ENCODE measurements at regions not wholly inside any gene's neighbourhood (a gene's known extent, or its start where the extent isn't known, plus 50 kb on each side); places are given as distances from the start of the nearest gene placed in this dataset.

DNA sequence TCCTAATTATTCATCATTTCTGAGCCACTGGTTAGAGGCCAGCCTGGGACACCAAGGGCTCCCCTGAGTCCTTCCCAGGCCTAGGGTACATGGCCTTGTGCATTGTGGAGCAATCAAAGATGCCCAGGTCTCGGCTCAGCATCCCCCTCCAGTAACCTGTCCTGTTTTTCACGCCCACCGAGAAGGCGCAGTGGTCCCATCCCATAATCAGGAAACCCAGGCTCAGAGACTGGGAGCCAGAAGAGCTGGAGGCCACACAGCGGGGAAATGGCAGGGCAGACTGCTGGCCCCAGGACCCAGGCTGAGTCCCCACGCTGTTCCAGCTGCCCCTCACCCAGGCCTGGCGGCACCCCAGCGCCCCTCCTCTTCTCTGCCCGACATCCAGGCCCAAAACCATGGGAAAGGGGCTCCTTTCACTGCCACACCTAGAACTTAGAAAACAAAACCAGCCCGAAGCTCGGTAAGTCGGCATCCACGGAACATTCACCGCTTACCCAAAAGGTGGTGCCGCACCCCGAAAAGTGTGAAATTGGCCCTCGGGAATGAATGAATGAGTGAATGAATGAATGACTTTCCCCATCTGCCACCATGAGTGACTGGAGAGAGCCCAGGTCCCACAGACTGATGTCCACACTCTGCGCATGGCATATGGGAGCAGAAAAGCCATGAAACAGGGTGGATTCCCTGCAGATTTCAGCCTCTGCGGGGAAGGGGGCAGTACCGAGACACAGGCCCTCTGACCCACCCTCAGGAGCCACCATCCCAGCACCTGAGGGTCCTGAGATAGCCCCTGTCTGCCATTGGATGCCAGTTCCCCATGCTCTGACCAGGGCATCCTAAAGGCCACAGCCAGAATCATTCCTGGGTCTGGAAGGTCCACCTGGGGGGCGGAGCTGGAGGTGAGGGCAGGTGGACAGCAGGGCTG, 132.5 kb downstream of the OLFM1 start:
- Histone ChIP-seq H2BK15ac (ENCODE audit: low read depth, low read length) (no peak overlapping the region), H2AFZ (replicated peaks; ENCODE audit: low read length, poor library complexity) (no peak overlapping the region), H3K18ac (ENCODE audit: low read depth, low read length) (no peak overlapping the region), H2BK5ac (ENCODE audit: low read depth, low read length, poor library complexity, severe bottlenecking) (no peak overlapping the region), H3K27me3 (ENCODE audit: control insufficient read depth, insufficient read depth, low read length) (no peaks in the 10 kb centered on the region), H3K9me1 (ENCODE audit: insufficient read depth, low read length) (no peaks in the 10 kb centered on the region), H3K56ac (ENCODE audit: extremely low read depth, insufficient read depth, low read length) (no peak overlapping the region), H3K14ac (replicated peaks; ENCODE audit: low read depth, low read length) (no peak overlapping the region), H4K91ac (ENCODE audit: insufficient read depth, low read depth, low read length) (no peak overlapping the region), H2BK120ac (ENCODE audit: low read depth, low read length) (no peak overlapping the region), H3K4me1 (ENCODE audit: control insufficient read depth, insufficient read depth, low read length) (no peaks in the 10 kb centered on the region), H4K5ac (ENCODE audit: low read depth, low read length) (no peak overlapping the region), H3K4ac (ENCODE audit: low read depth, low read length) (no peak overlapping the region), H3K79me1 (ENCODE audit: low read depth in 1 of 2, low read length in 2 of 2) (no peaks in the 10 kb centered on the region), H3K9ac (ENCODE audit: low read depth, low read length) (no peak overlapping the region), H3K4me2 (ENCODE audit: low read depth, low read length) (no peak overlapping the region), H2BK20ac (ENCODE audit: low read depth, low read length) (no peak overlapping the region), H3K27ac (ENCODE audit: insufficient read depth, low read length) (no peak overlapping the region), H4K8ac (ENCODE audit: low read depth in 2 of 2, low read length in 2 of 2) (no peak overlapping the region), H2AK5ac (ENCODE audit: low read depth, low read length) (no peak overlapping the region), H3K23ac (ENCODE audit: low read depth, low read length) (no peak overlapping the region), H3K9me3 (ENCODE audit: control insufficient read depth, insufficient read depth, low read length) (peaks cover 46% of the 10 kb centered on the region), H3K36me3 (ENCODE audit: control insufficient read depth, insufficient read depth, low read length) (no peaks in the 10 kb centered on the region), H3K4me3 (ENCODE audit: insufficient read depth, low read depth, low read length) (no peak overlapping the region), H4K20me1 (ENCODE audit: insufficient read depth, low read length) (no peaks in the 10 kb centered on the region), H2AK9ac (replicated peaks; ENCODE audit: low read depth, low read length, poor library complexity) (no peak overlapping the region)
- in situ Hi-C loops (cut with MboI; ENCODE audit: low sequenced_read_pairs), result no loop called here
- CTCF ChIA-PET, result no interaction called here
- no peak for ATAC-seq (ENCODE audit: low read depth)
- POLR2A ChIA-PET (ENCODE audit: unreplicated experiment), result no interaction called here
- WGBS, 2 experiments (ENCODE audit: extremely low coverage in 2 of 2, insufficient read length in 1 of 2), result 66% methylated on average over 4 of the region's 21 CpGs; no CpG with 5 or more reads in 1 of the 2 experiments
- dilution Hi-C loops (cut with HindIII; ENCODE audit: low sequenced_read_pairs, unreplicated experiment), result no loop called here
- no TSS peak for BruUV-seq (replicated peaks)
- no peak for DNase-seq
- intact Hi-C loops (cut with micrococcal nuclease), result no loop called here
- TF ChIP-seq MXI1 (IDR thresholded peaks at IDR 0.05; ENCODE audit: borderline replicate concordance, low read depth, low read length) (no peak), RAD21 (IDR thresholded peaks at IDR 0.05; ENCODE audit: low read length) (no peak), CEBPB (IDR thresholded peaks at IDR 0.05; ENCODE audit: low read depth, low read length) (no peak), SMC3 (IDR thresholded peaks at IDR 0.05; ENCODE audit: low read depth, low read length) (no peak), POLR2A (IDR thresholded peaks at IDR 0.05; ENCODE audit: low read depth, low read length) (no peak), BHLHE40 (IDR thresholded peaks at IDR 0.05; ENCODE audit: low read depth, low read length) (no peak), NFE2L2 (IDR thresholded peaks at IDR 0.05; ENCODE audit: low read depth, low read length) (no peak), RCOR1 (IDR thresholded peaks at IDR 0.05; ENCODE audit: insufficient replicate concordance, low read length) (no peak), FOS (IDR thresholded peaks at IDR 0.05; ENCODE audit: low read depth, low read length) (no peak), RFX5 (IDR thresholded peaks at IDR 0.05; ENCODE audit: low read depth, low read length) (no peak), CHD1 (IDR thresholded peaks at IDR 0.05; ENCODE audit: low read depth, low read length) (no peak), MAFK (IDR thresholded peaks at IDR 0.05; ENCODE audit: low read depth, low read length) (no peak)
- TF ChIP-seq, protein P1, sequence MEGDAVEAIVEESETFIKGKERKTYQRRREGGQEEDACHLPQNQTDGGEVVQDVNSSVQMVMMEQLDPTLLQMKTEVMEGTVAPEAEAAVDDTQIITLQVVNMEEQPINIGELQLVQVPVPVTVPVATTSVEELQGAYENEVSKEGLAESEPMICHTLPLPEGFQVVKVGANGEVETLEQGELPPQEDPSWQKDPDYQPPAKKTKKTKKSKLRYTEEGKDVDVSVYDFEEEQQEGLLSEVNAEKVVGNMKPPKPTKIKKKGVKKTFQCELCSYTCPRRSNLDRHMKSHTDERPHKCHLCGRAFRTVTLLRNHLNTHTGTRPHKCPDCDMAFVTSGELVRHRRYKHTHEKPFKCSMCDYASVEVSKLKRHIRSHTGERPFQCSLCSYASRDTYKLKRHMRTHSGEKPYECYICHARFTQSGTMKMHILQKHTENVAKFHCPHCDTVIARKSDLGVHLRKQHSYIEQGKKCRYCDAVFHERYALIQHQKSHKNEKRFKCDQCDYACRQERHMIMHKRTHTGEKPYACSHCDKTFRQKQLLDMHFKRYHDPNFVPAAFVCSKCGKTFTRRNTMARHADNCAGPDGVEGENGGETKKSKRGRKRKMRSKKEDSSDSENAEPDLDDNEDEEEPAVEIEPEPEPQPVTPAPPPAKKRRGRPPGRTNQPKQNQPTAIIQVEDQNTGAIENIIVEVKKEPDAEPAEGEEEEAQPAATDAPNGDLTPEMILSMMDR (conservative IDR thresholded peaks at IDR 0.05; ENCODE audit: low read depth, low read length), result no peak
- TF ChIP-seq, protein P2, sequence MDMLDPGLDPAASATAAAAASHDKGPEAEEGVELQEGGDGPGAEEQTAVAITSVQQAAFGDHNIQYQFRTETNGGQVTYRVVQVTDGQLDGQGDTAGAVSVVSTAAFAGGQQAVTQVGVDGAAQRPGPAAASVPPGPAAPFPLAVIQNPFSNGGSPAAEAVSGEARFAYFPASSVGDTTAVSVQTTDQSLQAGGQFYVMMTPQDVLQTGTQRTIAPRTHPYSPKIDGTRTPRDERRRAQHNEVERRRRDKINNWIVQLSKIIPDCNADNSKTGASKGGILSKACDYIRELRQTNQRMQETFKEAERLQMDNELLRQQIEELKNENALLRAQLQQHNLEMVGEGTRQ (IDR thresholded peaks at IDR 0.05; ENCODE audit: low read depth, low read length), result no peak
- TF ChIP-seq, protein P3, sequence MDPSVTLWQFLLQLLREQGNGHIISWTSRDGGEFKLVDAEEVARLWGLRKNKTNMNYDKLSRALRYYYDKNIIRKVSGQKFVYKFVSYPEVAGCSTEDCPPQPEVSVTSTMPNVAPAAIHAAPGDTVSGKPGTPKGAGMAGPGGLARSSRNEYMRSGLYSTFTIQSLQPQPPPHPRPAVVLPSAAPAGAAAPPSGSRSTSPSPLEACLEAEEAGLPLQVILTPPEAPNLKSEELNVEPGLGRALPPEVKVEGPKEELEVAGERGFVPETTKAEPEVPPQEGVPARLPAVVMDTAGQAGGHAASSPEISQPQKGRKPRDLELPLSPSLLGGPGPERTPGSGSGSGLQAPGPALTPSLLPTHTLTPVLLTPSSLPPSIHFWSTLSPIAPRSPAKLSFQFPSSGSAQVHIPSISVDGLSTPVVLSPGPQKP (IDR thresholded peaks at IDR 0.05; ENCODE audit: borderline replicate concordance, low read depth, low read length), result no peak

All from IMR-90 (cell line).